Sigmoid colon (tissue), 4 donors: ENCODE measurements at regions not wholly inside any gene's neighbourhood (a gene's known extent, or its start where the extent isn't known, plus 50 kb on each side); places are given as distances from the start of the nearest gene placed in this dataset.

ENCODE experiments used
- CTCF ChIP-seq, 4 experiments: fragments of 450-650 bp in 3 of 4; fragments of 200-600 bp in 1 of 4; IDR thresholded peaks; one replicate each; pipeline ENCODE4 v1.5.1; 2016 to 2019; ENCODE audit warnings: antibody characterized with exemption in 4 of 4, mild to moderate bottlenecking in 3 of 4, moderate library complexity in 2 of 4
- POLR2A ChIP-seq, 2 donors: fragments of 450-650 bp; IDR thresholded peaks; one replicate each; pipeline ENCODE4 v1.6.1; 2016; ENCODE audit warnings: antibody characterized with exemption in 2 of 2, mild to moderate bottlenecking in 2 of 2, moderate library complexity in 2 of 2
- POLR2AphosphoS5 ChIP-seq, 4 donors: sonication (generic); formaldehyde crosslinking; IDR thresholded peaks; one replicate each; pipeline ENCODE4 v1.6.1; 2017; ENCODE audit warnings: antibody characterized with exemption in 4 of 4

GRCh38 chrX:45428831-45429230 is 228.2 kb upstream of the DIPK2B start:
- no peak for TF ChIP-seq CTCF (IDR thresholded peaks at IDR 0.05)
- no peak for TF ChIP-seq POLR2A (IDR thresholded peaks at IDR 0.05)
- no peak for TF ChIP-seq POLR2AphosphoS5 (IDR thresholded peaks at IDR 0.05)
